A172 (cell line): ENCODE measurements at regions not wholly inside any gene's neighbourhood (a gene's known extent, or its start where the extent isn't known, plus 50 kb on each side); places are given as distances from the start of the nearest gene placed in this dataset.

ENCODE experiments used
- DNase-seq: peaks from one replicate; pipeline ENCODE4 v3.0.0-alpha.2; 2015; ENCODE audit warnings: low spot score

GRCh38 chr3:117611211-117611610 is 901.6 kb downstream of the TUSC7 start:
- no peak for DNase-seq

GRCh38 chr3:117616227-117616626 is 906.6 kb downstream of the TUSC7 start:
- no peak for DNase-seq

- DNase-seq, result no peak
These were observed 908.3 kb downstream of the TUSC7 start for GRCh38 chr3:117617906-117618305.

- no peak for DNase-seq
These were observed 908.9 kb downstream of the TUSC7 start for GRCh38 chr3:117618462-117618861.

- DNase-seq, result no peak
These were observed 910.2 kb downstream of the TUSC7 start for GRCh38 chr3:117619805-117620204.

GRCh38 chr3:117622171-117622841 is 912.7 kb downstream of the TUSC7 start:
- DNase-seq, result peak; percentile 52

- no peak for DNase-seq
These were observed 914.8 kb downstream of the TUSC7 start for GRCh38 chr3:117624424-117624823.

GRCh38 chr3:117625174-117625573 is 915.6 kb downstream of the TUSC7 start:
- DNase-seq, result no peak

GRCh38 chr3:117626577-117626976 is 917.0 kb downstream of the TUSC7 start:
- no peak for DNase-seq

- DNase-seq, result no peak
These were observed 919.3 kb downstream of the TUSC7 start for GRCh38 chr3:117628823-117629291.

GRCh38 chr3:117629505-117629904 is 919.9 kb downstream of the TUSC7 start:
- DNase-seq, result no peak

GRCh38 chr3:117630469-117630868 is 920.9 kb downstream of the TUSC7 start:
- DNase-seq, result no peak

- DNase-seq, result no peak
These were observed 921.3 kb downstream of the TUSC7 start for GRCh38 chr3:117630885-117631284.

- DNase-seq, result no peak
These were observed 922.2 kb downstream of the TUSC7 start for GRCh38 chr3:117631781-117632180.

GRCh38 chr3:117632191-117632590 is 922.6 kb downstream of the TUSC7 start:
- no peak for DNase-seq

- no peak for DNase-seq
These were observed 923.6 kb downstream of the TUSC7 start for GRCh38 chr3:117633207-117633606.

GRCh38 chr3:117637666-117638065 is 928.1 kb downstream of the TUSC7 start:
- DNase-seq, result no peak

GRCh38 chr3:117644203-117644602 is 934.6 kb downstream of the TUSC7 start:
- DNase-seq, result no peak

GRCh38 chr3:117645561-117646242 is 936.1 kb downstream of the TUSC7 start:
- no peak for DNase-seq

- no peak for DNase-seq
These were observed 937.9 kb downstream of the TUSC7 start for GRCh38 chr3:117647435-117647834.

- DNase-seq, result no peak
These were observed 941.7 kb downstream of the TUSC7 start for GRCh38 chr3:117651246-117651645.

- DNase-seq, result no peak
These were observed 946.8 kb downstream of the TUSC7 start for GRCh38 chr3:117656391-117656790.

- DNase-seq, result no peak
These were observed 947.7 kb downstream of the TUSC7 start for GRCh38 chr3:117657278-117657677.
